ENCODE measurements at regions not wholly inside any gene's neighbourhood (a gene's known extent, or its start where the extent isn't known, plus 50 kb on each side); places are given as distances from the start of the nearest gene placed in this dataset.

GRCh38 chr11:70498171-70498571 lies 99.8 kb downstream of the CTTN start:
- Histone ChIP-seq H3K9me3 (no peaks in the 10 kb centered on the region), H3K4me1 (no peaks in the 10 kb centered on the region), H3K27ac (no peak overlapping the region), H3K27me3 (no peaks in the 10 kb centered on the region), H3K4me3 (no peak overlapping the region), H3K36me3 (no peaks in the 10 kb centered on the region)
- TF ChIP-seq POLR2A (IDR thresholded peaks at IDR 0.05) = no peak
- TF ChIP-seq, protein P1, sequence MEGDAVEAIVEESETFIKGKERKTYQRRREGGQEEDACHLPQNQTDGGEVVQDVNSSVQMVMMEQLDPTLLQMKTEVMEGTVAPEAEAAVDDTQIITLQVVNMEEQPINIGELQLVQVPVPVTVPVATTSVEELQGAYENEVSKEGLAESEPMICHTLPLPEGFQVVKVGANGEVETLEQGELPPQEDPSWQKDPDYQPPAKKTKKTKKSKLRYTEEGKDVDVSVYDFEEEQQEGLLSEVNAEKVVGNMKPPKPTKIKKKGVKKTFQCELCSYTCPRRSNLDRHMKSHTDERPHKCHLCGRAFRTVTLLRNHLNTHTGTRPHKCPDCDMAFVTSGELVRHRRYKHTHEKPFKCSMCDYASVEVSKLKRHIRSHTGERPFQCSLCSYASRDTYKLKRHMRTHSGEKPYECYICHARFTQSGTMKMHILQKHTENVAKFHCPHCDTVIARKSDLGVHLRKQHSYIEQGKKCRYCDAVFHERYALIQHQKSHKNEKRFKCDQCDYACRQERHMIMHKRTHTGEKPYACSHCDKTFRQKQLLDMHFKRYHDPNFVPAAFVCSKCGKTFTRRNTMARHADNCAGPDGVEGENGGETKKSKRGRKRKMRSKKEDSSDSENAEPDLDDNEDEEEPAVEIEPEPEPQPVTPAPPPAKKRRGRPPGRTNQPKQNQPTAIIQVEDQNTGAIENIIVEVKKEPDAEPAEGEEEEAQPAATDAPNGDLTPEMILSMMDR (IDR thresholded peaks at IDR 0.05) = no peak
- DNase-seq = peak in 1 of 3 donors; percentile 45

DNA sequence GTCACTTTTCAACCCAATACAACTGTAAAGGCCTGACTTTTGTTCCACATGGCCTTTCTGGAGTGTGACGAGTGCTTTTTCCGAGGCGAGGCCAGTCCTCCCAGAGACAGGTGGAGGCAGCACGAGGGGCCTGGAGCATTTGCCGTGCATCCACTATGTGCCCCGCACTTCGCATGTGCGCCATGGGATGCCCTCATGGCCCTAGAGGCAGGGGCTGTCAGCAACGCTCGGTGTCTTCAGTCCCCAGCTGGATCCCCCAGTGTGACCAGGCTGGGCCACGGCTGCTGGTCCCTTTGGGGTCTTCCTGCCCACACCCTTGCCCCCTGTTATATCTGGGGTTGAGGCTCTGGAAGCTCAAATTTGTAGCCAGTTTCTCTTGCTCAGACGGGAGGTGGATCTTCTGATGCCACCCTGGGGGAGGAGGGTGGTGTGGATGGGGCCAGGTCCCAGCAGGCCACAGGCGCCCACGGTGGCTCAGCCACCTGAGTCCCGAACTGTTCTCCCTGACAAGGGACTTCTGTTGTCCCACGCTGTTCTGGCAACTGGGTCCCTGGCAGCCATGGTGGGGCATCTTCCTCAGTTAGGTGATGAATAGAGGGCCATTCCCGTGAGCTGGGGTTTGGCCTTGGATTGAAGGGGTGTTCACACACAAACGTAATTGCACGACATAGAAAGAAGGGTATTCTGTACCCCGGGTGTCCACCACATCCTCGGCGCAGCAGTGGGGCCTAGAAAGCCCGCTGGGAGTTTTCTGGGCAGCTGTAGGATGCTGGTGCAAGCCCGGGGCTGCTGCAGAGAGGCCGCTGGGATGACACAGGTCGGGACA lies 100.9 kb downstream of the CTTN start:
- Histone ChIP-seq H3K27me3 (no peaks in the 10 kb centered on the region), H3K9me3 (no peaks in the 10 kb centered on the region), H3K36me3 (no peaks in the 10 kb centered on the region), H3K27ac (no peak overlapping the region), H3K4me3 (no peak overlapping the region), H3K4me1 (no peaks in the 10 kb centered on the region)
- TF ChIP-seq POLR2A (IDR thresholded peaks at IDR 0.05) = no peak
- TF ChIP-seq, protein P1 (IDR thresholded peaks at IDR 0.05) = no peak
- DNase-seq = peak in 1 of 3 donors; percentile 35

- Histone ChIP-seq H3K4me3 (no peak overlapping the region), H3K36me3 (no peaks in the 10 kb centered on the region), H3K27me3 (no peaks in the 10 kb centered on the region), H3K4me1 (no peaks in the 10 kb centered on the region), H3K27ac (no peak overlapping the region), H3K9me3 (no peaks in the 10 kb centered on the region)
- peak in 1 of 3 donors; percentile 39 for DNase-seq
- TF ChIP-seq POLR2A (IDR thresholded peaks at IDR 0.05) = no peak
- TF ChIP-seq, protein P1 (IDR thresholded peaks at IDR 0.05) = no peak
Observed at GRCh38 chr11:70500076-70500847, 101.9 kb downstream of the CTTN start.

- H3K27me3 ChIP-seq = no peaks in the 10 kb centered on the region
- H3K4me3 ChIP-seq = no peak overlapping the region
- H3K4me1 ChIP-seq = no peaks in the 10 kb centered on the region
- H3K36me3 ChIP-seq = no peaks in the 10 kb centered on the region
- DNase-seq = peak in 1 of 3 donors; percentile 46
- no peak overlapping the region for H3K27ac ChIP-seq
- H3K9me3 ChIP-seq = no peaks in the 10 kb centered on the region
- TF ChIP-seq POLR2A (IDR thresholded peaks at IDR 0.05) = no peak
- TF ChIP-seq, protein P1 (IDR thresholded peaks at IDR 0.05) = no peak
Observed at GRCh38 chr11:70501051-70501901, 102.9 kb downstream of the CTTN start.

DNA sequence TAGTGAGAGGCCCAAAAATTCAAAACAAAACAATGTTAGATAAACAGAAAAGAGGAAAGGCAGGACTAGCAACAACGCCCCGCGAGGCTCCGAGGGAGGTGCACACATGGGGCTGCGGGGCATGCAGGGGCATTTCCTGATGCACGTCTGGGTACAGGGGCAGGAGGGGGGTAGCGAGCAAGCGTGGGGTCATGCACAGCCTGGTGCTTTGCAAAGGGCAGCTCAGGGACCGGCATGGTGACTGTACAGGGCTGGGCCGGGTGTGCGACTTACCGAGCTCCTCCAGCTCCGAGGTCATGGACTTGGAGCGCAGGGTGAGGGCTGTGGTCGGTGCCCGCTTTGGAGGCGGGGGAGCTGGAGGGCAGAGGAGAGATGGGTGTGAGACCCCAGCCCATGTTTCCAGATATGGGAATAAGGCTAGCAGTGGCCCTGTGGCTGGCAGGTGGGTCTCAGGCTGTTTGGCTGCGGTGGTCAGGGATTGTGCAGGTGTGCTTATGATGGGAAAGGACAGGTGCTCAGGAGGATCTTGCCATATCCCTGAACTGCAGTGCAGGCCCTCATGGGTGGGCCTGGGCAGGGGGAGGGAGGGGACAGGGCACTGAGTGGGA lies 103.7 kb downstream of the CTTN start:
- H3K27me3 ChIP-seq = no peaks in the 10 kb centered on the region
- H3K36me3 ChIP-seq = no peaks in the 10 kb centered on the region
- no peaks in the 10 kb centered on the region for H3K4me1 ChIP-seq
- TF ChIP-seq POLR2A (IDR thresholded peaks at IDR 0.05) = no peak
- TF ChIP-seq, protein P1 (IDR thresholded peaks at IDR 0.05) = no peak
- peak in 1 of 3 donors; percentile 37 for DNase-seq
- H3K4me3 ChIP-seq = no peak overlapping the region
- no peak overlapping the region for H3K27ac ChIP-seq
- no peaks in the 10 kb centered on the region for H3K9me3 ChIP-seq
